ENCODE measurements at regions not wholly inside any gene's neighbourhood (a gene's known extent, or its start where the extent isn't known, plus 50 kb on each side); places are given as distances from the start of the nearest gene placed in this dataset.

DNA sequence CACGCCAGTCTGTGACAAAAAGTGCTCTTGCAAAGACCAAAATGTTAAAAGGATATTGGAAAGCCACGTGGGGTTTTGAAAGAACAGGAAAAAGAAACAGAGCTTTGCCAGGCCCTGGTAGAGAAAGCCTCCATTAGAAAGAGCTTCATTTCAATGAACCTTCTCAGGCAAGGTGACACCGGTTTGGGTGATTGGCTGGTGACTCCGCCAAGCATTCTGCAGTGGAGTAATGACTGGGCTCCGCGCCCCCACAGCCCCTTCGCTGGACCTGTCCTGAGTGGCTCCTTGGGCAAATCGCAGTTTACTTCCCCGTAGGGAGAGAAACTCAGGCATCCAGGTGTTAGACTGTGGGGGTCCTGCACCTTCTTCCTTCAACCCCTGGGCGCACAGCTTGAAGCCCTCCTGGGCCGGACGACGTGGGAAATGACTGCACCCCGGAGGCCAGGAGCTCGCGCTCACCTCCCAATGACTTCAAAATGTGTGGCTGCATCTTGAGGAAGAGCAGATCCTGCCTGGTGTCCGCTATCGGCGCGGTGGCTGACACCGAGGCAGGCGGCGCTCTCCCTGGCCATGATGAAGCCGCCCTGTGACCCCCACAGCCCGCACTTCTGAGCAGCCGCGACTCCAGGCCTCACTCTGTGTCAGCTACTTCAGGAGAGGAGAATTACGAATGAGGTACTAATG, 444.6 kb upstream of the SGCG start:
- Histone ChIP-seq H3K27me3 (ENCODE audit: insufficient read depth, low read length) (no peaks in the 10 kb centered on the region), H3K23ac (ENCODE audit: low read length) (no peak overlapping the region), H3K9me3 (ENCODE audit: insufficient read depth, low read depth, low read length) (no peaks in the 10 kb centered on the region), H3K36me3 (ENCODE audit: control insufficient read depth in 1 of 2, insufficient read depth in 2 of 2, low read length in 2 of 2) (no peaks in the 10 kb centered on the region), H4K91ac (ENCODE audit: low read depth, low read length) (peak overlapping the region; percentile 20), H3K79me1 (ENCODE audit: low read length) (no peaks in the 10 kb centered on the region), H3K4me3 (ENCODE audit: low read depth, low read length) (no peak overlapping the region), H3K4me2 (ENCODE audit: low read length) (peak overlapping the region; percentile 3), H3K79me2 (ENCODE audit: control insufficient read depth, insufficient read depth, low read length, poor library complexity) (no peaks in the 10 kb centered on the region), H3K27ac (ENCODE audit: low read depth, low read length) (no peak overlapping the region), H2BK12ac (ENCODE audit: low read length) (no peak overlapping the region), H3K4ac (ENCODE audit: low read depth, low read length) (no peak overlapping the region), H3K18ac (ENCODE audit: low read length) (no peak overlapping the region), H3K9ac (ENCODE audit: low read length) (no peak overlapping the region), H2BK5ac (ENCODE audit: low read depth, low read length, poor library complexity) (no peak overlapping the region), H2AFZ (ENCODE audit: insufficient read depth, low read length, poor library complexity) (no peak overlapping the region), H3K4me1 (ENCODE audit: control insufficient read depth in 1 of 2, insufficient read depth in 2 of 2, low read length in 2 of 2) (peaks cover 3 to 8% of the 10 kb centered on the region in 2 experiments), H3K14ac (ENCODE audit: low read length) (no peak overlapping the region), H2BK120ac (ENCODE audit: insufficient read depth, low read length, poor library complexity) (no peak overlapping the region), H2AK5ac (ENCODE audit: low read length) (no peak overlapping the region), H4K12ac (ENCODE audit: low read depth, low read length) (no peak overlapping the region), H4K8ac (ENCODE audit: low read depth, low read length) (no peak overlapping the region)
- WGBS (ENCODE audit: extremely low coverage, insufficient coverage, insufficient read length), result no CpG with 5 or more reads among the region's 28 CpGs
- DNase-seq, result no peak

- no peak for DNase-seq
- Histone ChIP-seq H4K12ac (ENCODE audit: low read depth, low read length) (no peak overlapping the region), H3K9ac (ENCODE audit: low read length) (no peak overlapping the region), H3K79me1 (ENCODE audit: low read length) (no peaks in the 10 kb centered on the region), H3K4me2 (ENCODE audit: low read length) (no peak overlapping the region), H3K18ac (ENCODE audit: low read length) (no peak overlapping the region), H3K27ac (ENCODE audit: low read depth, low read length) (no peak overlapping the region), H3K14ac (ENCODE audit: low read length) (no peak overlapping the region), H3K4ac (ENCODE audit: low read depth, low read length) (no peak overlapping the region), H4K8ac (ENCODE audit: low read depth, low read length) (no peak overlapping the region), H3K4me3 (ENCODE audit: low read depth, low read length) (no peak overlapping the region), H3K9me3 (ENCODE audit: insufficient read depth, low read depth, low read length) (no peaks in the 10 kb centered on the region), H2BK120ac (ENCODE audit: insufficient read depth, low read length, poor library complexity) (no peak overlapping the region), H2BK5ac (ENCODE audit: low read depth, low read length, poor library complexity) (no peak overlapping the region), H3K79me2 (ENCODE audit: control insufficient read depth, insufficient read depth, low read length, poor library complexity) (no peaks in the 10 kb centered on the region), H3K4me1 (ENCODE audit: control insufficient read depth in 1 of 2, insufficient read depth in 2 of 2, low read length in 2 of 2) (peaks cover 3 to 8% of the 10 kb centered on the region in 2 experiments), H2AFZ (ENCODE audit: insufficient read depth, low read length, poor library complexity) (no peak overlapping the region), H2AK5ac (ENCODE audit: low read length) (no peak overlapping the region), H3K36me3 (ENCODE audit: control insufficient read depth in 1 of 2, insufficient read depth in 2 of 2, low read length in 2 of 2) (no peaks in the 10 kb centered on the region), H3K27me3 (ENCODE audit: insufficient read depth, low read length) (no peaks in the 10 kb centered on the region), H4K91ac (ENCODE audit: low read depth, low read length) (no peak overlapping the region), H2BK12ac (ENCODE audit: low read length) (no peak overlapping the region), H3K23ac (ENCODE audit: low read length) (no peak overlapping the region)
- no CpG with 5 or more reads among the region's 2 CpGs for WGBS (ENCODE audit: extremely low coverage, insufficient coverage, insufficient read length)
These were observed 444.0 kb upstream of the SGCG start for GRCh38 chr13:22736768-22737092.

DNA sequence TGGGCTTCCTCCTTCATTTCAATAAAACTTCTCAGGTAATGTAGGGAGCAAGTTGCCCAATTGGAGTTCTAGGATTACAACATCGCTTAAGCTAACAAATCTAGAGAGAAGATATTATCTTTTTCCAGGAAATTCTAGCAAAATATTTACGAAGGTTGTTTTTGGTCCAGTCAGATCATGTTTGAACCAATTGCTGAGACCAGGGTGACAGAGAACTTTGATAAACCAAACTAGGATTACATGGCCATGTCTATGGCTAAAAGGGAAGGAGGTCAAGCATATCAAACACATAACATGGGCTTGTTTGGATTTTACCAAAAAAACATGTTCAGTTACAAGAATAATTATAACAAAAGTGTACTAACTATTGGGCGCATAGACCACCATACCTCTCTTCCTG, 442.4 kb upstream of the SGCG start:
- WGBS (ENCODE audit: extremely low coverage, insufficient coverage, insufficient read length), result no CpG with 5 or more reads among the region's 3 CpGs
- Histone ChIP-seq H3K79me2 (ENCODE audit: control insufficient read depth, insufficient read depth, low read length, poor library complexity) (no peaks in the 10 kb centered on the region), H2BK5ac (ENCODE audit: low read depth, low read length, poor library complexity) (no peak overlapping the region)

GRCh38 chr13:22740264-22740663, 440.5 kb upstream of the SGCG start:
- Histone ChIP-seq H3K18ac (ENCODE audit: low read length) (no peak overlapping the region), H3K79me1 (ENCODE audit: low read length) (no peaks in the 10 kb centered on the region), H2AFZ (ENCODE audit: insufficient read depth, low read length, poor library complexity) (no peak overlapping the region), H4K12ac (ENCODE audit: low read depth, low read length) (no peak overlapping the region), H4K8ac (ENCODE audit: low read depth, low read length) (no peak overlapping the region), H3K36me3 (ENCODE audit: control insufficient read depth in 1 of 2, insufficient read depth in 2 of 2, low read length in 2 of 2) (no peaks in the 10 kb centered on the region), H2AK5ac (ENCODE audit: low read length) (no peak overlapping the region), H3K27me3 (ENCODE audit: insufficient read depth, low read length) (no peaks in the 10 kb centered on the region), H3K79me2 (ENCODE audit: control insufficient read depth, insufficient read depth, low read length, poor library complexity) (no peaks in the 10 kb centered on the region), H3K4me2 (ENCODE audit: low read length) (no peak overlapping the region), H3K27ac (ENCODE audit: low read depth, low read length) (no peak overlapping the region), H2BK12ac (ENCODE audit: low read length) (no peak overlapping the region), H3K23ac (ENCODE audit: low read length) (no peak overlapping the region), H4K91ac (ENCODE audit: low read depth, low read length) (no peak overlapping the region), H2BK120ac (ENCODE audit: insufficient read depth, low read length, poor library complexity) (no peak overlapping the region), H3K4me1 (ENCODE audit: control insufficient read depth in 1 of 2, insufficient read depth in 2 of 2, low read length in 2 of 2) (peaks cover 3 to 8% of the 10 kb centered on the region in 2 experiments), H3K4ac (ENCODE audit: low read depth, low read length) (no peak overlapping the region), H3K9me3 (ENCODE audit: insufficient read depth, low read depth, low read length) (no peaks in the 10 kb centered on the region), H2BK5ac (ENCODE audit: low read depth, low read length, poor library complexity) (no peak overlapping the region), H3K9ac (ENCODE audit: low read length) (no peak overlapping the region), H3K14ac (ENCODE audit: low read length) (no peak overlapping the region), H3K4me3 (ENCODE audit: low read depth, low read length) (no peak overlapping the region)
- no CpG with 5 or more reads among the region's 3 CpGs for WGBS (ENCODE audit: extremely low coverage, insufficient coverage, insufficient read length)
- DNase-seq, result peak; percentile 9 to 39

More for the DNA sequence above, 442.4 kb upstream of the SGCG start:
- H3K4me1 ChIP-seq (ENCODE audit: control insufficient read depth in 1 of 2, insufficient read depth in 2 of 2, low read length in 2 of 2), result peaks cover 3 to 8% of the 10 kb centered on the region in 2 experiments
- H3K79me1 ChIP-seq (ENCODE audit: low read length), result no peaks in the 10 kb centered on the region
- no peak overlapping the region for H4K12ac ChIP-seq (ENCODE audit: low read depth, low read length)
- H2AFZ ChIP-seq (ENCODE audit: insufficient read depth, low read length, poor library complexity), result no peak overlapping the region
- no peaks in the 10 kb centered on the region for H3K27me3 ChIP-seq (ENCODE audit: insufficient read depth, low read length)
- H2AK5ac ChIP-seq (ENCODE audit: low read length), result no peak overlapping the region
- H2BK120ac ChIP-seq (ENCODE audit: insufficient read depth, low read length, poor library complexity), result no peak overlapping the region
- no peaks in the 10 kb centered on the region for H3K9me3 ChIP-seq (ENCODE audit: insufficient read depth, low read depth, low read length)
- H3K23ac ChIP-seq (ENCODE audit: low read length), result no peak overlapping the region
- no peak overlapping the region for H3K4me2 ChIP-seq (ENCODE audit: low read length)
- no peak overlapping the region for H3K4me3 ChIP-seq (ENCODE audit: low read depth, low read length)
- H3K9ac ChIP-seq (ENCODE audit: low read length), result no peak overlapping the region
- no peak overlapping the region for H3K27ac ChIP-seq (ENCODE audit: low read depth, low read length)
- H3K36me3 ChIP-seq (ENCODE audit: control insufficient read depth in 1 of 2, insufficient read depth in 2 of 2, low read length in 2 of 2), result no peaks in the 10 kb centered on the region
- no peak overlapping the region for H3K18ac ChIP-seq (ENCODE audit: low read length)
- no peak overlapping the region for H4K91ac ChIP-seq (ENCODE audit: low read depth, low read length)
- no peak overlapping the region for H3K4ac ChIP-seq (ENCODE audit: low read depth, low read length)
- H3K14ac ChIP-seq (ENCODE audit: low read length), result no peak overlapping the region
- no peak for DNase-seq
- no peak overlapping the region for H4K8ac ChIP-seq (ENCODE audit: low read depth, low read length)
- H2BK12ac ChIP-seq (ENCODE audit: low read length), result no peak overlapping the region
